PC-9 (cell line): ENCODE measurements at regions not wholly inside any gene's neighbourhood (a gene's known extent, or its start where the extent isn't known, plus 50 kb on each side); places are given as distances from the start of the nearest gene placed in this dataset.

Experiments
- BruUV-seq: library from RNA; stranded (reverse); fragments of 400-500 nt; replicated peaks from 2 replicates; lab custom pipeline; 2021; lab: Mats Ljungman, UMichigan
- CTCF ChIA-PET: fragments of 300-600 bp; sonication (Branson Sonifier 250); formaldehyde crosslinking; loops from one replicate; lab custom pipeline; 2022; ENCODE audit warnings: antibody characterized with exemption; lab: Charles Lee
- POLR2A ChIA-PET: fragments of 300-600 bp; sonication (Branson Sonifier 250); formaldehyde crosslinking; loops from one replicate; lab custom pipeline; 2022; ENCODE audit warnings: antibody characterized with exemption; ENCODE audit not compliant: unreplicated experiment; lab: Charles Lee
- DNase-seq, 2 experiments: peaks; one replicate each; pipeline versions ENCODE4 v3.0.0 to v3.0.0-alpha.2; 2015 to 2022; ENCODE audit warnings: mixed read lengths in 1 of 2
- H2AFZ ChIP-seq: fragments of 200-600 bp; sonication (generic); 2 replicates; pipeline ENCODE4 v1.8.1; 2017; ENCODE audit warnings: antibody characterized with exemption
- H3F3A ChIP-seq: fragments of 200-600 bp; sonication (generic); 2 replicates; pipeline ENCODE4 v1.8.1; 2017; ENCODE audit warnings: antibody characterized with exemption, mild to moderate bottlenecking, low read depth; ENCODE audit not compliant: insufficient read depth
- H3K27ac ChIP-seq: fragments of 200-600 bp; sonication (generic); 2 replicates; pipeline ENCODE4 v1.6.1; 2016; ENCODE audit warnings: mixed run types
- H3K27me3 ChIP-seq: fragments of 200-600 bp; sonication (generic); 2 replicates; pipeline ENCODE4 v1.6.1; 2016; ENCODE audit warnings: low read depth, mixed run types; ENCODE audit not compliant: insufficient read depth
- H3K36me3 ChIP-seq: fragments of 200-600 bp; sonication (generic); 2 replicates; pipeline ENCODE4 v1.6.1; 2016; ENCODE audit warnings: low read depth, mixed run types
- H3K4me1 ChIP-seq: fragments of 200-600 bp; sonication (generic); replicated peaks from 2 replicates; pipeline ENCODE4 v1.6.1; 2016; ENCODE audit warnings: mixed run types; ENCODE audit not compliant: insufficient read depth
- H3K4me2 ChIP-seq: fragments of 200-600 bp; sonication (generic); 2 replicates; pipeline ENCODE4 v1.6.1; 2017; ENCODE audit warnings: mixed run types
- H3K4me3 ChIP-seq: fragments of 200-600 bp; sonication (generic); 2 replicates; pipeline ENCODE4 v1.6.1; 2016; ENCODE audit warnings: mixed run types
- H3K79me2 ChIP-seq: fragments of 200-600 bp; sonication (generic); 2 replicates; pipeline ENCODE4 v1.6.1; 2017; ENCODE audit warnings: low read depth, mixed run types
- H3K9me2 ChIP-seq: fragments of 200-600 bp; sonication (generic); 2 replicates; pipeline ENCODE4 v1.8.1; 2017; ENCODE audit warnings: mild to moderate bottlenecking; ENCODE audit not compliant: insufficient read depth
- H3K9me3 ChIP-seq: fragments of 200-600 bp; sonication (generic); 2 replicates; pipeline ENCODE4 v1.8.1; 2016; ENCODE audit warnings: low read depth; ENCODE audit not compliant: insufficient read depth
- H4K20me1 ChIP-seq: fragments of 200-600 bp; sonication (generic); 2 replicates; pipeline ENCODE4 v1.8.1; 2017; ENCODE audit not compliant: insufficient read depth
- CTCF ChIP-seq: fragments of 200-600 bp; sonication (generic); conservative IDR thresholded peaks from 2 replicates; pipeline ENCODE4 v1.6.1; 2017; ENCODE audit warnings: mixed run types, antibody characterized with exemption, mild to moderate bottlenecking, moderate library complexity
- EZH2 ChIP-seq: fragments of 200-600 bp; sonication (generic); IDR thresholded peaks from 2 replicates; pipeline ENCODE4 v1.8.0; 2017; ENCODE audit warnings: antibody characterized with exemption, low read depth
- intact Hi-C: fragments of 100-400 bp; cut with micrococcal nuclease; formaldehyde crosslinking; loops from one replicate; pipeline ENCODE4 v1.10.0; 2022; ENCODE audit not compliant: unreplicated experiment

- Histone ChIP-seq H3K27ac (no peak overlapping the region), H3K9me3 (no peaks in the 10 kb centered on the region), H3K4me1 (no peaks in the 10 kb centered on the region), H3F3A (no peaks in the 10 kb centered on the region), H2AFZ (no peak overlapping the region), H3K27me3 (no peaks in the 10 kb centered on the region), H4K20me1 (no peaks in the 10 kb centered on the region), H3K36me3 (no peaks in the 10 kb centered on the region), H3K4me3 (no peak overlapping the region), H3K9me2 (no peaks in the 10 kb centered on the region), H3K4me2 (no peak overlapping the region), H3K79me2 (no peaks in the 10 kb centered on the region)
- BruUV-seq: no TSS peak
- POLR2A ChIA-PET: no interaction called here
- TF ChIP-seq EZH2 (no peak), CTCF (no peak)
- CTCF ChIA-PET: interaction anchor here (0.6 kb wide), 1 partner anchor 617 kb away, joined by 4 read pairs; no protein-coding TSS in a partner anchor
- intact Hi-C loops: no loop called here
- no peak for DNase-seq
These were observed 332.9 kb downstream of the RASEF start for GRCh38 chr9:82729991-82730589.

- no peaks in the 10 kb centered on the region for H3K4me1 ChIP-seq
- H3K36me3 ChIP-seq: no peaks in the 10 kb centered on the region
- no peaks in the 10 kb centered on the region for H3K79me2 ChIP-seq
- H3K9me2 ChIP-seq: no peaks in the 10 kb centered on the region
- no peaks in the 10 kb centered on the region for H3K27me3 ChIP-seq
- BruUV-seq: no TSS peak
- H3K9me3 ChIP-seq: no peaks in the 10 kb centered on the region
- H2AFZ ChIP-seq: no peak overlapping the region
- no peaks in the 10 kb centered on the region for H3F3A ChIP-seq
- intact Hi-C loops: no loop called here
- no peak overlapping the region for H3K4me2 ChIP-seq
- H4K20me1 ChIP-seq: no peaks in the 10 kb centered on the region
- TF ChIP-seq EZH2 (no peak), CTCF (no peak)
- no peak for DNase-seq
- no peak overlapping the region for H3K4me3 ChIP-seq
- ChIA-PET POLR2A (no interaction called here), CTCF (no interaction called here)
- H3K27ac ChIP-seq: no peak overlapping the region
These were observed 330.0 kb downstream of the RASEF start for GRCh38 chr9:82732928-82733327.

GRCh38 chr9:82736126-82736525 lies 326.8 kb downstream of the RASEF start:
- H3K36me3 ChIP-seq: no peaks in the 10 kb centered on the region
- POLR2A ChIA-PET: no interaction called here
- H3K79me2 ChIP-seq: no peaks in the 10 kb centered on the region
- no peak overlapping the region for H3K4me3 ChIP-seq
- intact Hi-C loops: no loop called here
- no peaks in the 10 kb centered on the region for H3K9me3 ChIP-seq
- no peaks in the 10 kb centered on the region for H3K9me2 ChIP-seq
- no peak overlapping the region for H3K4me2 ChIP-seq
- no peak overlapping the region for H3K27ac ChIP-seq
- DNase-seq: no peak
- CTCF ChIA-PET: no interaction called here
- H4K20me1 ChIP-seq: no peaks in the 10 kb centered on the region
- no TSS peak for BruUV-seq
- no peaks in the 10 kb centered on the region for H3K27me3 ChIP-seq
- TF ChIP-seq EZH2 (no peak), CTCF (no peak)
- H3K4me1 ChIP-seq: no peaks in the 10 kb centered on the region
- H2AFZ ChIP-seq: no peak overlapping the region
- H3F3A ChIP-seq: no peaks in the 10 kb centered on the region
